HEK293T (cell line): ENCODE measurements at regions not wholly inside any gene's neighbourhood (a gene's known extent, or its start where the extent isn't known, plus 50 kb on each side); places are given as distances from the start of the nearest gene placed in this dataset.

ENCODE experiments used
- ELF4 ChIP-seq: fragments of 450-650 bp; IDR thresholded peaks from 2 replicates; pipeline ENCODE4 v1.6.1; 2017; ENCODE audit warnings: antibody characterized with exemption
- FOXK2 ChIP-seq: fragments of 450-650 bp; IDR thresholded peaks from 2 replicates; pipeline ENCODE4 v1.6.1; 2016; ENCODE audit warnings: mild to moderate bottlenecking
- FOXM1 ChIP-seq: fragments of 450-650 bp; IDR thresholded peaks from 2 replicates; pipeline ENCODE4 v1.6.1; 2017; ENCODE audit warnings: mild to moderate bottlenecking, borderline replicate concordance
- NFRKB ChIP-seq: fragments of 450-650 bp; IDR thresholded peaks from 2 replicates; pipeline ENCODE4 v1.6.1; 2016; ENCODE audit warnings: mild to moderate bottlenecking, moderate library complexity
- SUZ12 ChIP-seq: fragments of 450-650 bp; IDR thresholded peaks from 2 replicates; pipeline ENCODE4 v1.6.1; 2016; ENCODE audit warnings: mild to moderate bottlenecking
- TARDBP ChIP-seq: fragments of 450-650 bp; IDR thresholded peaks from 2 replicates; pipeline ENCODE4 v1.6.1; 2016

- TF ChIP-seq NFRKB (no peak), SUZ12 (no peak), TARDBP (no peak), ELF4 (no peak), FOXM1 (no peak), FOXK2 (no peak)
Measured at GRCh38 chr17:45679426-45679825, 104.7 kb upstream of the CRHR1 start.
